Kidney tubule cell (primary cell): ENCODE measurements at regions not wholly inside any gene's neighbourhood (a gene's known extent, or its start where the extent isn't known, plus 50 kb on each side); places are given as distances from the start of the nearest gene placed in this dataset.
"Not testable (repeated sequence)": the region's sequence is repeated elsewhere in the genome, so short reads cannot be mapped to it uniquely, and the experiment has no call there.

Source experiments
- DNase-seq: peaks from one replicate; pipeline ENCODE4 v3.0.0-alpha.2; 2018; ENCODE audit warnings: low spot score

GRCh38 chr6:10180138-10181074 is 234.5 kb downstream of the TFAP2A start:
- DNase-seq: no peak

DNA sequence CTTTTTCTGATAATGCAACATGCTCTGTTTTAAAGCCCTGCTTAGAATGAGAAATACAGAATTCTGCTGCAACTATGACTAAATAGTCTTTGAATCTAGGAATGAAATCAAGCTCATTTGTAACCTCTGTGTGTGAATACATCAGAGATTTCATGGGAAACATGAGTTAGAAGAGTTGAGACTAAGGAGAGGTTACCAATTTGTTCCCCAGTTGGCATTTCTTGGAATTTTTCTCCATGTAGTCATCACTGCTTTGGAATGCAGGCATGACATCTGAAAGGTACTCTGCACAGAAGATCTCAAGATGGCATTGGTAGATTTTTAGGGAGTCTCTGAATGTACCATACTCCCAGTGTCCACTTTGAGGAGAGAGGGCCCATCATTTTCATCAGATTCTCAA is 237.2 kb downstream of the TFAP2A start:
- peak; percentile 70 for DNase-seq

DNA sequence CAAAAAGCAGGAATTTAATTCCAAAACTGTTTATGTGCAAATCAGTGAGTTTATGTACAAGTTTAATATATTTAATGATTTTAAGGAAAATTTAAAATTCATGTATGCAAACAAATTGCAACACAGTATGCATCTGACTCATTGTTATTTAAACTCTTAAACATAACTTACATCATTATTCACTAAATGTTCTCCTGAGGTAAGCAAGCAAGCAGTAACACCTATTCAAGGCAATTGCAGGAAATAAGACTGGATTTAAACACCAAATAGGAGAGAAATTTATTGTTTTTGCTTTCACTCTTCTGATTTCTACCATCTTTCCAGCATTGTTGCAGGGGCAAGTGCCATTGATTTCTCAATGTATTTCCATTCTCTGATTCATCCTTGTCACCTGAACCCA is 239.5 kb downstream of the TFAP2A start:
- DNase-seq: no peak

DNA sequence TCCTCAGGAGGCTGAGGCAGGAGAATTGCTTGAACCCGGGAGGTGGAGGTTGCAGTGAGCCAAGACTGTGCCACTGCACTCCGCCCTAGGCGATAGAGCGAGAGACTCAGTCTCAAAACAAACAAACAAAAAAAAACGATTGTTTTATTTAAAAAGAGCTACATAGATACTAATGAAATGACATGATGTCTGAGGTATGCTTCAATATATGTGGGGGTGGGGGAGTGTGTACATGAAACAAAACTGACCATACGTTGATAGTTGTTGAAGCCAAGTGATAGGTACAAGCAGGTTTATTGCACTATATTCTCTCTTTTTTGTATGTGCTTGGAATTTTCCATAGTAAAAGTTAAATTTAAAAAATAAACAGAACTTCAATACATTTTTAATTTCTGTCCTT is 240.1 kb downstream of the TFAP2A start:
- DNase-seq: no peak

- DNase-seq: peak; percentile 59
Observed at GRCh38 chr6:10174056-10174455, 240.8 kb downstream of the TFAP2A start.

- not testable (repeated sequence) for DNase-seq
Observed at GRCh38 chr6:10171706-10172105, 243.2 kb downstream of the TFAP2A start.

DNA sequence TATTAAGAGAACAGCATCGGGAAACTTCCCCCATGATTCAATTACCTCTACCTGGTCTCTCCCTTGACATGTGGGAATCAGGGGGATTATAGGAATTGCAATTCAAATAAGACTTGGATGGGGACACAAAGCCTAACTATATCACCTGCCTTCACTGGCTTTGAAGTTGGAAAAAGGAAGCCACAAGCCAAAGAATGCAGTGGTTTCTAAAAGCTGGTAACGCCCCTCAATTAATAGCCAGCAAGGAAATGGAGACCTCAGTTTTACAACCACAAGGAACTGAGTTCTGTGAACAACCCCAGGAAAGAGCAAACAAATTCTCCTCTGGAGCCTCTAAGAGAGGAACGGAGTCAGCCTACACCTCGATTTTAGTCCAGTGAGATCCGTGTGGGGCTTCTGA is 244.1 kb downstream of the TFAP2A start:
- no peak for DNase-seq

GRCh38 chr6:10166031-10166430 is 248.8 kb downstream of the TFAP2A start:
- no peak for DNase-seq

DNA sequence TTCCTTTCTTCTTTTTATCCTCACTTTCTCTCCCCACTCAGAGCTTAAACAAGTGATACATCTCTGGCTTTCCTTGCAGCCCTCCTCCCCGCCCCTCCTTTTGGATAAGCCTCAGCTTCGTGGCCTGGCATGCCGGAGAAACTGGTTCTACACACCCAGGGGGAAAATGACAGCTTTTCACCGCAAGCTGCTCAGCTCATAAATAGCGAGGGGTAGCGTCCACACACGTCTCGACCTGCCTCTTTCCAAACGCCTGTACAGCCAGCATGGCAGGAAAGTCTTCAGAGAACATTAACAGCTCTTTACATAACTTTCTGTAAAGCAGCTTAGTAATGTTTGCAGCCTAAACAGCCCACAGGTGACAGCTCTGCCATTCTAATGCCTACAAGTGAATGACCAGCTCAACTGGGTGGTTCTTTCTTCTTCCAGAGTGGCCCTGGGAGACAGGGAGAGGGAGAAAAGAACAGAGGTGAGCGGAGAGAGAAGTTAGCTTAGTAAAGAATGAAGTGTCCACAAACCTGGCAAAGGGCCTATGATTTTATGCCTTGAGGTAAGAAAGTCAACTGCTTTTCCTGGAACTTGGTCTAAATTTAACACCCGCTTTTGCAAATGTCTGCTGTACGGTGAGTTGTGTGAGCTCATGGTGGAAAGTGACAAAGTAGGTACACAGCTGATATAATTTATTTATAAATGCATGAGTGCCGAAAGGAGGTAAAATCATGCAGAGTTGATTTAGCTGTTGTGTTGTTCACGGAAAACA is 251.5 kb downstream of the TFAP2A start:
- DNase-seq: peak; percentile 14

GRCh38 chr6:10156875-10157274 is 258.0 kb downstream of the TFAP2A start:
- no peak for DNase-seq

DNA sequence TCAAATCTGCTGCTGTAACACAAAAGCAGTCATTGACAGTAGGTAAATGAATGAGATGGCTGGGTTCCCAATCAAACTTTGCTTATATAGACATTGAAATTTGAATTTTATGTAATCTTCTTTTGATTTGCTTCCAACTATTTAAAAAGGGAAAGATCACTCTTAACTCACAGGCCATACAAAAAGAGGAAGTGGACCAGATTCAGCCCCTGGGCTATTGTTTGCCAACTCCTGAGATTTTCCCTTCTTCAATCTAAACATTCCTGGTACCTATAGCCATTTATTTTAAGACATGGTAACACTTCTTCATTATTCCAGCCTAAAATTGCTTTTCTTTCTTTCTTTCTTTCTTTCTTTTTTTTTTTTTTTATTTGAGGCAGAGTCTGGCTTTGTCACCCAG is 260.6 kb downstream of the TFAP2A start:
- DNase-seq: no peak

GRCh38 chr6:10151144-10151915 is 263.5 kb downstream of the TFAP2A start:
- no peak for DNase-seq

DNA sequence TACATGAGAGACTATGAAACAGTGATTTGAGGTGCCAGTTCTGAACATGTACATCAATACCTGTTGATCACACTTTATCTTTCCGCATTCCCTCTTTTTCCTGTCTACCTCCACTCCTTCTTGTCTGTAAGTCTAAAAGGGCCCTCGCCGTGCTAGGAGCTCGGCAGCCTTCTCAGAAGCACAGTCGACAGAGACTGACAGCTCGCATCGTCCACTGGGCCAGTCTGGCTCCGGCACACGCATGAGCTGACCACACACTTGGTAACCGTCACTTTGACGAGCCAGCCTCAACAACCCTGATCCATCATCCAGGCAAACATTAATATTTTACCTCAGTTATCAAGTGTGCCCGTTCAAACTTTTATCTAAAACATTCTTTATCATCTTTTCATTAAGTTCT is 265.3 kb downstream of the TFAP2A start:
- no peak for DNase-seq

DNA sequence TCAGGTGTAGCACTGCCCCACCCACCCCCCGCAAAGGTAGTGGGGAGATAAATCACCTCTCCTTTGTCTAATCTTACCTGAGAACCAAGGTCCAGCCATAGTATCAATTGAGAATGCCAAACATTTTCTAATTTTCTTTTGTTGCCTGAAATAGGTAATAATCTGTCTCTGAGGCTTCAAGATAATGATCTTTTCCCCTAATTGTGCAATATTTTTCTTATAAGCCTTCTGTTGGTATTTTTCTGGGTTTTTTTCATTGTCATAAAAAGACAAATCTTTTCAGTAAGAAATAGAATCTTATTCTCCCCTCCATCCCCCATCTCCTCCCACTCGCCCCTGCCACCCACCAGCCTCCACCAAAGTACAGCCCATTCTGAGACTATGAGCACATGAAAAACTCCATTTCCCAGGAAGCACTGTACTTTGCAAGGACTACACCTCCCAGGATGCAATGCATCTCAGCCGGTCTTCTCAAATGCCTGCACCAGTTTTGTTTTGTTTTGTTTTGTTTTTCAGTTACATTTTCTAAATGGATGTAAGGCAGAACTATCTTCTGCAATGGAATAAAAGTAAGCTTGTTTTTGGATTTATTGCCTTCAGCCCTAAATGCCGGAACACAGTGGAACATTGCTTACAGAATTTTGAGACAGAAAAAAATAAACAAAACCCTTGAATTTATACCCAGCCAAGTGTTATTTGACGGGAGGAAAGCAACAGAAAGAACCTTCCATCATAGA is 268.0 kb downstream of the TFAP2A start:
- peak; percentile 32 for DNase-seq

DNA sequence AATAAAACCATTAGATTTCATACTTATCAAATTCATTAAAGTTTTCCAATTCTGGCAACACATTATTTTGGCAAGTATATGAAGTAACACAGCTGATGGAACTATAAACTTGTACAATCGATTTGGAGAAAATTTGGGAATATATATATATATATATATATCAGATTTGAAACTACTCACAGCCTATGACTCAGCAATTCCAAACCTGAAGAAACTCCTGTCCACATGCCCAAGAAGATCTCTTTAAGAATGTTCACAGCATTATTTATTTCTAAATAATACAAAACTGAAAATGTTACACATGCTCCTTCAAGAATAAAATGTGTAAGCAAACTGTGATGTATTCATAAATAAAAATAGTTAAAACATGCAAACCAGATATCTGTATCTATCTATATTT is 270.1 kb downstream of the TFAP2A start:
- no peak for DNase-seq

DNA sequence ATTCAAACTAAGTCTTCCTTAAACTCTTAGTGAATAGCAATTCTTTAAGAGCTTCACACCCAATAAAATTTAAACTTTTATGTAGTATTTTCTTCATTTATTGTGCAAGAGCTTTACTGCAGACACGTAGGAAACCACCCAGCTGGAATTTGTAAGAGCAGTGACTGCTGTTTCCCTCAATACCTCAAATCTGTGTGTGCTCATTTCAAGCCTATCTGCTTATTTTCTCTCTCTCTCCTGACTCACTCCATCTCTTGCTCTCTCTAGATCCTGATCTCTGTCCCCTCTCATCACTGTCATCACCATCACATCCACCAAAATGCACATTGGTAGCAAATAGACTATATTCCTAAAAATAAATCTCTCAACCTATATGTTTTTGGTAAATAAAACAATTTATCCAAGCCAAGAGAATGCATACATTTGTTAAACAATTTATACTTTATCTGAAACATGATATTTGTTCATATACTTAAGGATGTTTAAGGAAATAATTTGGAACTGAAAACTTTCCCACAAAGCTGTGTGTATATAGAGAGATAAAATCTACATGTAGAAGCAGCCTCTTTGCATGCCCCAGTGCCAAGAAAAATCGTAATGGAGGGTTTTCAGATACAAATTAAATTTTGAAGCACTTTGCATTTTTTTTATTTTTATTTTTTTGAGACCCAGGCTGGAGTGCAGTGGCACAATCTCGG is 273.0 kb downstream of the TFAP2A start:
- no peak for DNase-seq

- DNase-seq: no peak
Observed at GRCh38 chr6:10140824-10141223, 274.1 kb downstream of the TFAP2A start.

DNA sequence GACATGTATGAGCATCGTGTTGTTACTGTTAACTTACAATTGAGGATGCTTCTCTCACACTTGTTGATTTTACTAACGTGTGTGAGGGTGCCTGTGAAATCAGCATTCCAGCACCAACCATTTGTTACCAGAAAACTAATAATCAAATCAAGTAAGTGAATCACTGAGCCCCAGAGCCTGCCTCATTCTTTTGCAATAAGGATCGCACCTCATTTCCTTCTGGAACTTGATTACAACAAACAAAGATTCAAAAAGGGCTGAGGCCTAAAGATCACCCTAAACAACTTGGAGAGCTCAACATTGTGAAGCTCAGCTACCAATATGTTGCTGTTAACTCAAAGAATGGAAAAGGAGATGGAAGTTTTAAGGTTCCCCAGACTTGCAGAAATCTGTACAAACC is 274.7 kb downstream of the TFAP2A start:
- DNase-seq: no peak

DNA sequence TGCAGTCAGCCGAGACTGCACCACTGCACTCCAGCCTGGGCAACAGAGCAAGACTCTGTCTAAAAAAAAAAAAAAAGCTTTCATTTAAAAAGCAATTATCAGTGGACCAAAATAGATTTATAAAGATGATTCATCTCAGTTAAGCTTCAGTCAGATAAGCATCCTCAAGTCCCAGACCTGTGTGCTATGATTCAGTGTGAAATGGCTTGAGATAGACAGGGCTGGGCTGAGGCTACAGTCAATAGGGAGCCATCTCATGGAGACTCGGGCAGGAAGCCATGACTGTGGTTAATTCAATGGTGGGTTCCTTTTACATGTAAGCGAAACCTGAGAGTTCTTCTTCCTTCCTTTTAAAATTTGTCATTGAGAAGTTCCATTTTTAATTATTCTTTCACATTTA is 276.0 kb downstream of the TFAP2A start:
- peak; percentile 20 for DNase-seq

GRCh38 chr6:10136636-10137035 is 278.2 kb downstream of the TFAP2A start:
- no peak for DNase-seq

- not testable (repeated sequence) for DNase-seq
Observed at GRCh38 chr6:10134185-10134584, 280.7 kb downstream of the TFAP2A start.
